OCI-LY7 (cell line): ENCODE measurements at regions not wholly inside any gene's neighbourhood (a gene's known extent, or its start where the extent isn't known, plus 50 kb on each side); places are given as distances from the start of the nearest gene placed in this dataset.

ENCODE experiments used
- BruUV-seq: library from RNA; stranded (reverse); fragments of 400-500 nt; replicated peaks from 2 replicates; lab custom pipeline; 2021; lab: Mats Ljungman, UMichigan
- CTCF ChIA-PET: fragments of 300-600 bp; sonication (Branson Sonifier 250); formaldehyde crosslinking; loops from one replicate; lab custom pipeline; 2022; ENCODE audit warnings: antibody characterized with exemption; ENCODE audit not compliant: unreplicated experiment; lab: Charles Lee
- POLR2A ChIA-PET: fragments of 300-600 bp; sonication (Branson Sonifier 250); formaldehyde crosslinking; loops from one replicate; lab custom pipeline; 2022; ENCODE audit warnings: antibody characterized with exemption; lab: Charles Lee
- DNase-seq: peaks from one replicate; pipeline ENCODE4 v3.0.0-alpha.2; 2015; ENCODE audit warnings: low spot score
- H2AFZ ChIP-seq: fragments of 200-600 bp; sonication (generic), shearing (Covaris generic); 2 replicates; pipeline ENCODE4 v1.6.1; 2014; ENCODE audit warnings: mild to moderate bottlenecking, antibody characterized with exemption, low read length, moderate library complexity
- H3K27ac ChIP-seq: fragments of 200-600 bp; sonication (generic); 2 replicates; pipeline ENCODE4 v1.5.1; 2014; ENCODE audit warnings: mixed run types, low read depth, mild to moderate bottlenecking, moderate library complexity, low read length, inconsistent platforms; ENCODE audit not compliant: poor library complexity, severe bottlenecking
- H3K36me3 ChIP-seq: fragments of 200-600 bp; sonication (generic); 2 replicates; pipeline ENCODE4 v1.6.1; 2014; ENCODE audit warnings: mild to moderate bottlenecking, antibody characterized with exemption, low read length, moderate library complexity, mixed read lengths; ENCODE audit not compliant: insufficient read depth
- H3K4me1 ChIP-seq: fragments of 200-600 bp; sonication (generic); 2 replicates; pipeline ENCODE4 v1.5.1; 2014; ENCODE audit warnings: mild to moderate bottlenecking, low read length; ENCODE audit not compliant: insufficient read depth, poor library complexity, severe bottlenecking
- H3K4me2 ChIP-seq: fragments of 200-600 bp; sonication (generic); 2 replicates; pipeline ENCODE4 v1.6.1; 2014; ENCODE audit warnings: mild to moderate bottlenecking, low read length
- H3K4me3 ChIP-seq: fragments of 200-600 bp; sonication (generic); 2 replicates; pipeline ENCODE4 v1.5.1; 2014; ENCODE audit warnings: mild to moderate bottlenecking, low read depth, low read length; ENCODE audit not compliant: poor library complexity, severe bottlenecking
- H3K79me2 ChIP-seq: fragments of 200-600 bp; sonication (generic); 2 replicates; pipeline ENCODE4 v1.6.1; 2016; ENCODE audit warnings: low read depth, mild to moderate bottlenecking, low read length, moderate library complexity, mixed read lengths; ENCODE audit not compliant: insufficient read depth
- H3K9me2 ChIP-seq: fragments of 200-600 bp; sonication (generic); 2 replicates; pipeline ENCODE4 v1.6.1; 2016; ENCODE audit warnings: mild to moderate bottlenecking, low read length, mixed read lengths; ENCODE audit not compliant: insufficient read depth
- H3K9me3 ChIP-seq: fragments of 200-600 bp; sonication (generic); 2 replicates; pipeline ENCODE4 v1.6.1; 2014; ENCODE audit warnings: mild to moderate bottlenecking, mixed run types, low read length, mixed read lengths
- H4K20me1 ChIP-seq: fragments of 200-600 bp; sonication (generic); 2 replicates; pipeline ENCODE4 v1.6.1; 2014; ENCODE audit warnings: mild to moderate bottlenecking, antibody characterized with exemption, low read length, moderate library complexity, mixed read lengths; ENCODE audit not compliant: insufficient read depth
- CTCF ChIP-seq: fragments of 200-600 bp; sonication (generic); conservative IDR thresholded peaks from 2 replicates; pipeline ENCODE4 v1.5.1; 2014; ENCODE audit warnings: mild to moderate bottlenecking, antibody characterized with exemption, low read length, moderate library complexity, mixed read lengths
- EZH2phosphoT487 ChIP-seq: fragments of 200-600 bp; sonication (generic); IDR thresholded peaks from 2 replicates; pipeline ENCODE4 v1.6.1; 2018; ENCODE audit warnings: low read depth, borderline replicate concordance, mild to moderate bottlenecking, mixed run types, antibody characterized with exemption, low read length, moderate library complexity, mixed read lengths
- intact Hi-C: fragments of 100-400 bp; cut with micrococcal nuclease; formaldehyde crosslinking; loops from one replicate; pipeline ENCODE4 v1.10.0; 2022; ENCODE audit not compliant: unreplicated experiment

- ChIA-PET CTCF (no interaction called here), POLR2A (interaction anchor here (0.7 kb wide), 1 partner anchor 71 kb away, joined by 3 read pairs; no protein-coding TSS in a partner anchor)
- Histone ChIP-seq H3K36me3 (no peaks in the 10 kb centered on the region), H2AFZ (no peak overlapping the region), H3K4me3 (no peak overlapping the region), H3K9me3 (no peaks in the 10 kb centered on the region), H4K20me1 (no peaks in the 10 kb centered on the region), H3K4me2 (no peak overlapping the region), H3K79me2 (no peaks in the 10 kb centered on the region), H3K4me1 (no peaks in the 10 kb centered on the region), H3K9me2 (no peaks in the 10 kb centered on the region), H3K27ac (no peak overlapping the region)
- no peak for DNase-seq
- no TSS peak for BruUV-seq
- intact Hi-C loops = loop anchor here (10.0 kb wide), 1 partner anchor 196 kb away; no protein-coding TSS in a partner anchor
- no peak for TF ChIP-seq CTCF
- no peak for TF ChIP-seq EZH2phosphoT487
Measured at GRCh38 chr2:126971162-126971480, 72.4 kb downstream of the TEX51 start.

- H3K9me3 ChIP-seq = no peaks in the 10 kb centered on the region
- TF ChIP-seq EZH2phosphoT487 = no peak
- peak; percentile 89 for TF ChIP-seq CTCF
- H4K20me1 ChIP-seq = no peaks in the 10 kb centered on the region
- H3K4me1 ChIP-seq = no peaks in the 10 kb centered on the region
- H3K4me2 ChIP-seq = no peak overlapping the region; the same call in 1 of the 2 replicates
- no peaks in the 10 kb centered on the region for H3K36me3 ChIP-seq
- H3K79me2 ChIP-seq = no peaks in the 10 kb centered on the region
- H3K27ac ChIP-seq = no peak overlapping the region
- POLR2A ChIA-PET = no interaction called here
- no peak overlapping the region for H2AFZ ChIP-seq
- intact Hi-C loops = loop anchor here (10.0 kb wide), 1 partner anchor 197 kb away; no protein-coding TSS in a partner anchor
- H3K4me3 ChIP-seq = no peak overlapping the region
- peak; percentile 55 for DNase-seq
- H3K9me2 ChIP-seq = no peaks in the 10 kb centered on the region
- no TSS peak for BruUV-seq
- CTCF ChIA-PET = no interaction called here
Measured at GRCh38 chr2:126971481-126972278, 73.0 kb downstream of the TEX51 start.

- no peaks in the 10 kb centered on the region for H3K4me1 ChIP-seq
- H3K36me3 ChIP-seq = no peaks in the 10 kb centered on the region
- H4K20me1 ChIP-seq = no peaks in the 10 kb centered on the region
- intact Hi-C loops = loop anchor here (10.0 kb wide), 1 partner anchor 197 kb away; no protein-coding TSS in a partner anchor
- H3K27ac ChIP-seq = no peak overlapping the region
- no peak for DNase-seq
- no peak overlapping the region for H2AFZ ChIP-seq
- BruUV-seq = no TSS peak
- H3K4me2 ChIP-seq = no peak overlapping the region; the same call in 1 of the 2 replicates
- H3K4me3 ChIP-seq = no peak overlapping the region
- ChIA-PET POLR2A (no interaction called here), CTCF (no interaction called here)
- TF ChIP-seq CTCF (peak; percentile 18; the same call in 1 of the 2 replicates), EZH2phosphoT487 (no peak)
- H3K79me2 ChIP-seq = no peaks in the 10 kb centered on the region
- H3K9me3 ChIP-seq = no peaks in the 10 kb centered on the region
- H3K9me2 ChIP-seq = no peaks in the 10 kb centered on the region
Measured at GRCh38 chr2:126972279-126972626, 73.6 kb downstream of the TEX51 start.
